ENCODE measurements at regions not wholly inside any gene's neighbourhood (a gene's known extent, or its start where the extent isn't known, plus 50 kb on each side); places are given as distances from the start of the nearest gene placed in this dataset.
A peak's percentile ranks its signal among the peaks of the same experiment; 100 is the strongest.

GRCh38 chr18:44537526-44537925 lies 143.2 kb upstream of the SETBP1 start:
- no peak overlapping the region for H2AFZ ChIP-seq (ENCODE audit: low read depth, low read length)
- H3K79me2 ChIP-seq (ENCODE audit: insufficient read depth, low read length) = no peaks in the 10 kb centered on the region
- H3K27ac Mint-ChIP-seq (ENCODE audit: unreplicated experiment) = no peak overlapping the region
- H3K4me3 ChIP-seq (ENCODE audit: insufficient read depth, low read depth, low read length) = no peak overlapping the region
- peak overlapping the region; percentile 60 for H3K4me2 ChIP-seq (ENCODE audit: low read length)
- FAIRE-seq (peak; percentile 78), DNase-seq (ENCODE audit: low read depth) (peak; percentile 87)
- H3K4me3 Mint-ChIP-seq (ENCODE audit: unreplicated experiment) = no peak overlapping the region
- no peaks in the 10 kb centered on the region for H3K9me3 ChIP-seq (ENCODE audit: insufficient read depth, low read depth, low read length)
- peaks cover 23% of the 10 kb centered on the region for H3K4me1 Mint-ChIP-seq (ENCODE audit: low read depth, unreplicated experiment)
- H3K9me3 Mint-ChIP-seq (ENCODE audit: unreplicated experiment) = no peaks in the 10 kb centered on the region
- no peaks in the 10 kb centered on the region for H4K20me1 ChIP-seq (ENCODE audit: insufficient read depth, low read length)
- H3K27me3 Mint-ChIP-seq (ENCODE audit: low read depth, unreplicated experiment) = no peaks in the 10 kb centered on the region
- H3K9ac ChIP-seq (ENCODE audit: low read length) = no peak overlapping the region
- H3K36me3 ChIP-seq (ENCODE audit: insufficient read depth, low read length) = no peaks in the 10 kb centered on the region
- peaks cover 12% of the 10 kb centered on the region for H3K4me1 ChIP-seq (ENCODE audit: insufficient read depth, low read length)
- H3K36me3 Mint-ChIP-seq (ENCODE audit: low read depth, unreplicated experiment) = no peaks in the 10 kb centered on the region
- H3K27ac ChIP-seq (ENCODE audit: low read depth, low read length) = peak overlapping the region; percentile 1
- no peak for TF ChIP-seq EZH2 (IDR thresholded peaks at IDR 0.05; ENCODE audit: insufficient read depth, low read length)
- H3K27me3 ChIP-seq (ENCODE audit: insufficient read depth, low read length) = no peaks in the 10 kb centered on the region

- H3K27me3 Mint-ChIP-seq (ENCODE audit: low read depth, unreplicated experiment) = no peaks in the 10 kb centered on the region
- Histone ChIP-seq H3K36me3 (ENCODE audit: insufficient read depth, low read length) (no peaks in the 10 kb centered on the region), H3K27me3 (ENCODE audit: insufficient read depth, low read length) (no peaks in the 10 kb centered on the region), H2AFZ (ENCODE audit: low read depth, low read length) (no peak overlapping the region), H3K4me2 (ENCODE audit: low read length) (no peak overlapping the region), H3K79me2 (ENCODE audit: insufficient read depth, low read length) (no peaks in the 10 kb centered on the region), H3K4me1 (ENCODE audit: insufficient read depth, low read length) (peaks cover 12% of the 10 kb centered on the region), H4K20me1 (ENCODE audit: insufficient read depth, low read length) (no peaks in the 10 kb centered on the region), H3K9me3 (ENCODE audit: insufficient read depth, low read depth, low read length) (no peaks in the 10 kb centered on the region), H3K27ac (ENCODE audit: low read depth, low read length) (no peak overlapping the region), H3K9ac (ENCODE audit: low read length) (no peak overlapping the region), H3K4me3 (ENCODE audit: insufficient read depth, low read depth, low read length) (no peak overlapping the region)
- no peak for TF ChIP-seq EZH2 (IDR thresholded peaks at IDR 0.05; ENCODE audit: insufficient read depth, low read length)
- no peak for TF ChIP-seq CTCF (IDR thresholded peaks at IDR 0.05; ENCODE audit: insufficient read depth, low read depth, low read length)
- FAIRE-seq (no peak), DNase-seq (ENCODE audit: low read depth) (no peak)
- H3K9me3 Mint-ChIP-seq (ENCODE audit: unreplicated experiment) = no peaks in the 10 kb centered on the region
- no peaks in the 10 kb centered on the region for H3K36me3 Mint-ChIP-seq (ENCODE audit: low read depth, unreplicated experiment)
- H3K27ac Mint-ChIP-seq (ENCODE audit: unreplicated experiment) = no peak overlapping the region
- peaks cover 23% of the 10 kb centered on the region for H3K4me1 Mint-ChIP-seq (ENCODE audit: low read depth, unreplicated experiment)
- no peak overlapping the region for H3K4me3 Mint-ChIP-seq (ENCODE audit: unreplicated experiment)
Measured at GRCh38 chr18:44539926-44540325, 140.8 kb upstream of the SETBP1 start.

DNA sequence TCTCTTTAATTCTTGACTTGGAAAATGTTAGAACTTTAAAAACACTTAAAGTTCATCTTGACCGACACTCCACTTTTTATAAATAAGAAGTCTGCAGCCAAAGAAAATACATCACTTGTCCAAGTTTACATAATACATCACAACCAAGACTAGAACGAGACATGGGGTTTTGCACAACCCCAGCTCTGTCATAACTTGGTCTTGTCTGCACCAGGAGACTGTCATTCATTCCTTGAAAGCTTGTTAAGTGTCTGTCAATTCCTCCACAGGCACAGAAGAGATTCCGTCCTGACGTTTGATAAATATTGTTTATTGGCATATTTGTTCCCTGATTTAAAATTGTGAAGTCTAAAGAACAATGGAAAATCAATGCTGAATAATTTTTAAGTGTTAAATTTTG lies 139.5 kb upstream of the SETBP1 start:
- Mint-ChIP-seq H3K4me3 (ENCODE audit: unreplicated experiment) (no peak overlapping the region), H3K36me3 (ENCODE audit: low read depth, unreplicated experiment) (no peaks in the 10 kb centered on the region), H3K4me1 (ENCODE audit: low read depth, unreplicated experiment) (peaks cover 14% of the 10 kb centered on the region), H3K9me3 (ENCODE audit: unreplicated experiment) (no peaks in the 10 kb centered on the region), H3K27ac (ENCODE audit: unreplicated experiment) (no peak overlapping the region), H3K27me3 (ENCODE audit: low read depth, unreplicated experiment) (no peaks in the 10 kb centered on the region)
- TF ChIP-seq EZH2 (IDR thresholded peaks at IDR 0.05; ENCODE audit: insufficient read depth, low read length) = no peak
- TF ChIP-seq CTCF (IDR thresholded peaks at IDR 0.05; ENCODE audit: insufficient read depth, low read depth, low read length) = no peak
- H2AFZ ChIP-seq (ENCODE audit: low read depth, low read length) = no peak overlapping the region
- FAIRE-seq (no peak), DNase-seq (ENCODE audit: low read depth) (peak; percentile 35)
- no peak overlapping the region for H3K4me2 ChIP-seq (ENCODE audit: low read length)
- H3K4me3 ChIP-seq (ENCODE audit: insufficient read depth, low read depth, low read length) = no peak overlapping the region
- no peak overlapping the region for H3K27ac ChIP-seq (ENCODE audit: low read depth, low read length)
- no peaks in the 10 kb centered on the region for H3K79me2 ChIP-seq (ENCODE audit: insufficient read depth, low read length)
- no peaks in the 10 kb centered on the region for H4K20me1 ChIP-seq (ENCODE audit: insufficient read depth, low read length)
- no peaks in the 10 kb centered on the region for H3K9me3 ChIP-seq (ENCODE audit: insufficient read depth, low read depth, low read length)
- no peak overlapping the region for H3K9ac ChIP-seq (ENCODE audit: low read length)
- H3K4me1 ChIP-seq (ENCODE audit: insufficient read depth, low read length) = peaks cover 6% of the 10 kb centered on the region
- H3K36me3 ChIP-seq (ENCODE audit: insufficient read depth, low read length) = no peaks in the 10 kb centered on the region
- no peaks in the 10 kb centered on the region for H3K27me3 ChIP-seq (ENCODE audit: insufficient read depth, low read length)
